ENCODE measurements at regions not wholly inside any gene's neighbourhood (a gene's known extent, or its start where the extent isn't known, plus 50 kb on each side); places are given as distances from the start of the nearest gene placed in this dataset.

GRCh38 chr10:44326474-44327030, 58.3 kb downstream of the CXCL12 start:
- H2BK20ac ChIP-seq (ENCODE audit: low read length): no peak overlapping the region
- H3K56ac ChIP-seq (replicated peaks; ENCODE audit: insufficient read length, low read depth, low read length): no peak overlapping the region
- H3K18ac ChIP-seq (ENCODE audit: extremely low read depth, low read length): no peak overlapping the region
- H2BK12ac ChIP-seq (ENCODE audit: low read depth, low read length): no peak overlapping the region
- ChIA-PET CTCF (ENCODE audit: partially characterized antibody) (interaction anchor here (0.9 to 2.6 kb wide), 4 partner anchors 10 to 192 kb away, joined by 3 to 11 read pairs (median 3); no protein-coding TSS in a partner anchor), POLR2A (ENCODE audit: partially characterized antibody) (no interaction called here)
- no peak overlapping the region for H3K23ac ChIP-seq (ENCODE audit: insufficient read length)
- H3K9ac ChIP-seq (replicated peaks in 1 of 4; ENCODE audit: extremely low read depth in 1 of 4, low read depth in 3 of 4, low read length in 3 of 4): no peak overlapping the region
- H3K4me1 ChIP-seq (replicated peaks in 1 of 4; ENCODE audit: control insufficient read depth in 3 of 4, insufficient read depth in 4 of 4, low read length in 3 of 4): no peaks in the 10 kb centered on the region
- peaks cover 0 to 2% of the 10 kb centered on the region in 2 experiments for H4K20me1 ChIP-seq (replicated peaks in 1 of 2; ENCODE audit: control insufficient read depth in 1 of 2, insufficient read depth in 2 of 2, low read length in 2 of 2)
- H3K79me1 ChIP-seq (ENCODE audit: low read depth, low read length): no peaks in the 10 kb centered on the region
- H2AK5ac ChIP-seq (ENCODE audit: low read depth, low read length): no peak overlapping the region
- DNase-seq (ENCODE audit: low read depth in 1 of 2, low spot score in 2 of 2) (peak in 1 of 2 experiments; percentile 3), FAIRE-seq (no peak)
- H3K23me2 ChIP-seq (ENCODE audit: low read depth, low read length): no peaks in the 10 kb centered on the region
- H2BK120ac ChIP-seq (replicated peaks; ENCODE audit: low read depth, low read length): no peak overlapping the region
- H3K27ac ChIP-seq (ENCODE audit: low read depth, low read length): no peak overlapping the region
- H3K14ac ChIP-seq (ENCODE audit: insufficient read length): no peak overlapping the region
- no peak overlapping the region for H2BK15ac ChIP-seq (ENCODE audit: low read length)
- H3K9me3 ChIP-seq (ENCODE audit: insufficient read depth in 2 of 2, low read depth in 1 of 2, low read length in 1 of 2): no peaks in the 10 kb centered on the region
- no peaks in the 10 kb centered on the region for H3K36me3 ChIP-seq (ENCODE audit: control insufficient read depth in 2 of 4, insufficient read depth in 4 of 4, low read length in 3 of 4)
- H4K91ac ChIP-seq (replicated peaks; ENCODE audit: insufficient read length, low read length): no peak overlapping the region
- TF ChIP-seq KDM1A (IDR thresholded peaks at IDR 0.05; ENCODE audit: borderline replicate concordance, low read length) (no peak), JUND (IDR thresholded peaks at IDR 0.05; ENCODE audit: low read length) (no peak), SIRT6 (IDR thresholded peaks at IDR 0.05; ENCODE audit: low read length) (no peak), SP2 (IDR thresholded peaks at IDR 0.05; ENCODE audit: low read length) (no peak), SIN3A (conservative IDR thresholded peaks at IDR 0.05 in 1 of 2, IDR thresholded peaks at IDR 0.05 in 1 of 2; ENCODE audit: low read depth in 1 of 2, low read length in 2 of 2) (no peak), BACH1 (IDR thresholded peaks at IDR 0.05; ENCODE audit: low read length) (no peak), SP4 (IDR thresholded peaks at IDR 0.05; ENCODE audit: low read length) (no peak), KDM5A (IDR thresholded peaks at IDR 0.05; ENCODE audit: low read length) (no peak), JUN (IDR thresholded peaks at IDR 0.05; ENCODE audit: low read depth, low read length) (no peak), CBX5 (IDR thresholded peaks at IDR 0.05; ENCODE audit: low read depth, low read length) (no peak), MAFK (IDR thresholded peaks at IDR 0.05; ENCODE audit: low read depth, low read length) (no peak), POLR2A (IDR thresholded peaks at IDR 0.05; ENCODE audit: control extremely low read depth in 1 of 2, low read depth in 2 of 2, low read length in 2 of 2) (no peak), HDAC6 (IDR thresholded peaks at IDR 0.05; ENCODE audit: low read depth, low read length) (no peak), TAF7 (optimal IDR thresholded peaks at IDR 0.05; ENCODE audit: borderline replicate concordance, low read depth, low read length) (no peak), RBBP5 (IDR thresholded peaks at IDR 0.05; ENCODE audit: borderline replicate concordance, low read depth, low read length) (no peak), TAF1 (IDR thresholded peaks at IDR 0.05; ENCODE audit: low read depth, low read length) (no peak)
- H3K27me3 ChIP-seq (replicated peaks in 1 of 4; ENCODE audit: control insufficient read depth in 3 of 4, extremely low read depth in 1 of 4, insufficient read depth in 3 of 4, low read length in 3 of 4): no peaks in the 10 kb centered on the region
- no peak overlapping the region for H4K8ac ChIP-seq (ENCODE audit: extremely low read depth, insufficient read depth, low read length)
- no peaks in the 10 kb centered on the region for H3K79me2 ChIP-seq (ENCODE audit: control insufficient read depth in 1 of 2, insufficient read depth in 2 of 2, low read length in 2 of 2)
- H4K5ac ChIP-seq (ENCODE audit: insufficient read length, low read depth, low read length): no peak overlapping the region
- H2AFZ ChIP-seq (ENCODE audit: low read length): no peak overlapping the region
- H3K4me3 ChIP-seq (ENCODE audit: extremely low read depth in 1 of 4, insufficient read depth in 2 of 4, low read depth in 3 of 4, low read length in 4 of 4): no peak overlapping the region
- no peak overlapping the region for H2BK5ac ChIP-seq (ENCODE audit: low read depth, low read length)
- H3K4me2 ChIP-seq (ENCODE audit: insufficient read depth in 1 of 2, low read depth in 2 of 2, low read length in 2 of 2): no peak overlapping the region
- H3K4ac ChIP-seq (replicated peaks; ENCODE audit: insufficient read length, low read depth, low read length): no peak overlapping the region
- whole genome bisulfite sequencing, 2 experiments (ENCODE audit: extremely low coverage in 1 of 2, insufficient coverage in 1 of 2, insufficient read length in 1 of 2, insufficient replicate concordance in 2 of 2, low coverage in 1 of 2, low lambda C conversion rate in 2 of 2, missing lambda C conversion rate in 1 of 2): 89% methylated on average over 1 of the region's 1 CpG; no CpG with 5 or more reads in 1 of the 2 experiments

Measured in H1 (cell line).